NCI-H146 (cell line): ENCODE measurements at regions not wholly inside any gene's neighbourhood (a gene's known extent, or its start where the extent isn't known, plus 50 kb on each side); places are given as distances from the start of the nearest gene placed in this dataset.

Source experiments
- DNase-seq: peaks from one replicate; lab custom pipeline; 2025; lab: John Stamatoyannopoulos, UW

DNA sequence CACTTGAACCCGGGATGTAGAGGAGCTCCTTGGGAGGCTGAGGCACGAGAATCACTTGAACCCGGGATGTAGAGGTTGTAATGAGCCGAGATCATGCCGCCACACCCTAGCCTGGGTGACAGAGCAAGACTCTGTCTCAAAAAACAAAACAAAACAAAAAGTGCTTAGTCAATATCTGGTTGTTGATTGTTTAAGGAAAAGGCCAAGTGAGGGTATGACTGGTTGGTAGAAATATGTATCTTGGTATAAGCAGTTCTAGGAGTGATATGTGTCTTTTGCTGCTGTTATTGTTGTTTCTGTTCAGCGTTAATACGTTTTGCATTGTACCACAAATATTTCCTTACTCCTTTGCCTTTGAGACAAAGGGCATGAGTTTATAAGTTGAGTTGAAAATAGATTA, 210.7 kb upstream of the DMRT1 start:
- no peak for DNase-seq

DNA sequence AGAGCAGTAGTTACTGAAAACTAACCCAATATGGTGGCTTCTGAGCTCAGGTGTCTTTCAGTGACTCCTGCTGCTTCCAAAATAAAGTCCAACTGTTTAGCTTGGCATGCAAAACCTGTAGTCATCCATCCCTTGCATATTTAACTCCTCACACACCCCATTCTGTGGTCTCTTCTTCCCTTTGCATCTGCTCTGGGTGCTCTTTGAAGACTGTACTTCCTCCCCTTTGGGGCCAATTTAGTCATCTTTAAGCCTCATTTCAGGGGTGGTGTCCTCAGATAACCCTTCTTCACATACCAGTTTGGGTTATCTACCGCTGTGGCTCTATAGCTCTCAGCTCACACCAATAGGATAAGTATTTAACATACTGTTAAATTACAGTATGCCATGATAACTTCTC, 209.9 kb upstream of the DMRT1 start:
- DNase-seq = no peak

DNA sequence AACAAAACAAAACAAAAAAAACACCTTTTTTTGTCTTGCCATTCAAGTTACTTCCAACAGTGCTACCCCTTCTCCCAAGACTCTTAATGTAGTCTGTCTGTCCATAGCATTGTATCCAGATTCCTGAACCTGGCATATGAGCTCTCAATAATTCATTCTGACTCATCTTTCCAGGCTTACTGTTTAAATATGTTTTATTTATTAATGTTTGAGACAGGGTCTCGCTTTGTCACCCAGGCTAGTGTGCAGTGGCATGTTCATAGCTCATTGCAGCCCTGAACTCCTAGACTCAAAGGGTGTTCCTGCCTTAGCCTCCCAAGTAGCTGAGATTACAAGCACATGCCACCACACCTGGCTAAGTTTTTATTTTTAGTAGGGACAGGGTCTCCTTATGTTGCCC, 208.0 kb upstream of the DMRT1 start:
- DNase-seq = no peak

DNA sequence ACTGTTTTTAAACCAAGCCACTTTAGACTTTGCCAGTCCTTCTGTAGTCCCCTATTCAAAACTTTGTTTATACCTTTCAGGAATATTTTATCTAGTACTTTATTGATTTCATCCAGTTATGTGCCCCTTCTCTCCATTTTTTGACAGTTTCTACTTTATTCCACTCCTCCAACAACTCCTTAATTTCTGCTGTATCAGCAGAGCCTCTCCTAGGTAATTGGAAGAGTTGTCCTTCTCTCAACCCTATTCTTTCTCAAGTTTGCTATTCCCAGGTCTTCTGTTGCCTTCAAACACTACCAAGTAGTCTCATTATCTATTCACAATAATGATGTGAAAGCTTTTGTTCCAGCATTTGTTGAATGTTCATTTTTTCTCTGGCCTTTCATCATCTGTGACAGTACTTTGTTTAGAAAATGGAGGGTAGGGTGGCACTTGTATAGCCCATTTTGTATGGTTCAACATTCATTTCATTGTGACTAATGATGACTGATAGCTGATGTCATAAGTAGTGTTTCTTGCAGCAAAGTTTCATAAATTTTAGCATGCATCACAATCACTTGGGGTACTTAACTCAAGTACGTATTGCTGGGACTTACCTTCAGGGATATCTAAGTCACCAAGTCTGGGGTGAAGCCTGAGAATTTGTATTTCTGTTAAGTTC, 204.4 kb upstream of the DMRT1 start:
- DNase-seq = no peak

DNA sequence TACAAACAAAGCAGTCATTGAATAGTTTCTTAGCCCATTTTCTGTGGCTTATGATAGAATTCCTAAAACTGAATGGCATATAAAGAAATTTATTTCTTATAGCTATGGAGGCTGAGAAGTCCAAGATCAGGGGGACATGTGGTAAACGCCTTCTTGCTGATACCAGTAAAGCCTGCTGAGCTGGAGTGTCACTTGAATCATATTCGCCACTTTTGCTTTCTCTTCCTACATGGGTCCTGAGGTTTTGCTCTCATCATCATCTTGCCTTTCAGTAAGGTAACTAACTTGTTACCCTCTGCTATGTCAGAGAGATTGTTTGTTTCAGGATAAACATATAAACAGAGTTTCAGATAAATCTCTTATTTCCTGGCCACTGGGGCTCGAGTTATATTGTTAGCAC, 203.3 kb upstream of the DMRT1 start:
- DNase-seq = no peak

DNA sequence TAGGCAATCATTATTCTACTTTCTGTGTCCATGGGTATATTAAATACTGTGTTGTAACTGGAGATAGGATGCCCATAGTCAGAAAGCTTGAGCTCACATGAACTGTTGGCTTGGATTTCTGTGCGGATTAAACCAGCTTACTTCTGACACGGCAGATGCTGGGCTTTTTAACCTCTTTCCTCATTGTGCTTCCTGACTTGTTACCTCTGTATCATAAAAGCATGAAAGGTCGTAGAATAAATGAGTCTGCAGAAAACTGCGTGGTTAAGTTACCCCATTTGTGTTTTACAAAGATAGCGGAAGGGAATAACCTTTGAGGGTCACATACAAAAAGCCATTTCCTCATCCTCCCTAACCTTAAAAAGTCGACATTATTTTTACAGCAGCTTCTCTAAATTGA, 199.5 kb upstream of the DMRT1 start:
- DNase-seq = no peak

DNA sequence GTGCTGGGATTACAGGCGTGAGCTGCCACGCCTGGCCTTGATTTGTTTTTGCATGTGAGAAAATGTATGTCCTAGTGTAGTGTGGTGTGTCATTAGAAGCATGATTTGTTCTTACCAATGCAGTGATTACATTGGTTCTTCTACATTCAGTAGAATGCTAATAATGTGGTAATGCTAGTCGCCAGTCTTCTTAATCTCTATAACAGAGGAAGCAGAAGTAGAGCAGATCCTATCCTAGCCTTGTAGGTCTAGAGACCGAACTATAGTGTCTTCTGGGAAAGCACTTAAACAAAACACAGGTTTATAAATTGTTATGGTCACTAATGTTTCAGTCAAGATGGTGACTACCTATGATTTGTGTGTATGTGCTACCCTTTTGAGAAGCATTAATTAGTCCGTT, 197.5 kb upstream of the DMRT1 start:
- DNase-seq = no peak

DNA sequence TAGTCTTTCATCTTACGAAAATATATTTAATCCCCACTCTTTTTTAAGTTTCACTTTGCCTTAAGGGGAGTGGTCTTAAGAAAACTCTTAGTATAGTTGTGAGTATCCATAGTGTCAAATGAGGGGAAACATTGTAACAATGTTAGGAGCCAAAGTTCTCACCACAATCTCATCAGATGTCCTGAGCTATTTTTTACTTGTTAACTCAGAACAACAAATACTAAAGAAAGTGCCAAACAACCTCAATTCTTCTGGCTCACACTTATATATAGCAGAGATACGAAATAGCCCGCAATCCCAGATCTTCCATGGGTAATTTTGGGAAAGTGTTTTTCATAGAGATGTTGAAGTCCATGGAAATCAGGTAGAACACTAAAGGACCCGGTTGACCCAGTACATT, 194.0 kb upstream of the DMRT1 start:
- DNase-seq = no peak

DNA sequence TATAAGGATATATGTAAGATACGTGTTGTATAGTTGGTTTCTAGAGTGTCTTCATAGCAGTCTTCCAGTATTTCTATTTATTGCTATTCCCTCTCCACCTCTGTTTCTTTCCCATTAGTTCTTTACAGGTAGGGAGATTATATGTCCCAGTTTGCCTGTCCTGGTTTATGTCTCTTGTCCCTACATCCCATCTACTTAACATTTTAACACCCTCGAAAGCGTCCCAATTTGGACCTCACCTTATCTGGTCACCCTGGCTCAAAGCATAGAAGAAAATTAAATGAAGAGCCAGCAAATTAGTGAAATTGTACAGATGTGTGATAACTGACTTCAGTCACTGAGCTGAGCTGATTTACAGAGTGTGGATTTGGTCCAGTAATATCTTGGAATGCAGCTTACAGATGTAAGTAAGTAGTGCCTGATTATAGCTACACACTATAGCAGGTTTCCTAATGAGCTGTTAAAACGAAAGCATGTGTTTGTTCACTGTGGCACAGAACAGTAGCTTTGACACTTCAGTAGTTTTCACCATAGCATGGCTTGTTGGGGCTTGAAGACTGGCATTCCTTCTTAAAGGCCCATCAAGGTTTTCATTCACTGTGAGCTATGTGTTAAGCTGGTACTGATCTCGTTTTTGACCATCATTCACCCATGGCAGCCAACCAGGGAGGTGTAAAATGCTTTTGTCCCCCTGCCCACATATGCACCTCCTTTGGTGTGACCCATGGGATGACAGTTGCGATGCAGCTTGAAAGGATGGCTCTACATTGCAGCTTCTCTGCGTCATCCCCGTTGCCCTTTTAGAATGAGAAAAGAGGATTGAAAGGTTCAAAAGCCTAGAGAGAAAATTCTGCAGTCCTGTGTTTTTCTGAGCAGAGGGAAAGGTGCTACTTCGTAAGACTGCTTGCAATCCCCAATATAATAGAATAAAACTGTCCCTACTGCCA, 192.1 kb upstream of the DMRT1 start:
- no peak for DNase-seq

DNA sequence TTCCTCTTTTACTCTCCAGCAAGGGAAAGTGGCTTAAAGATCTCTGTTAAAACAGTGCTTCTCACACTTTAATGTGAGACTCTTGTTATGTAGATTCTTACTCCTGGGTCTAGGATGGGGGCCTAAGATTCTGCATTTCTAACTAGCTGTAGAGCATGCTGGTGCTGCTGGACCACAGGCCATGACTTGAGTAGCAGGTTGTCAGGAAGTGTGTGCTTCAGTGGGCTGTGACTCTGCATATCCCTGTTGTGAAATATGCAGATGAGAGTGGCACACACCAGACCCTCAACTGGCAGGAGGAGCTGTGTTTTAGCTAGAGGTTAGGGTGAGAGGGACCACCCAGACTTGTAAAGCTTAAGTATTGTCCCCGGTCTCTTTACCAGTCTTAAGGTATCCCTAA, 191.1 kb upstream of the DMRT1 start:
- no peak for DNase-seq

DNA sequence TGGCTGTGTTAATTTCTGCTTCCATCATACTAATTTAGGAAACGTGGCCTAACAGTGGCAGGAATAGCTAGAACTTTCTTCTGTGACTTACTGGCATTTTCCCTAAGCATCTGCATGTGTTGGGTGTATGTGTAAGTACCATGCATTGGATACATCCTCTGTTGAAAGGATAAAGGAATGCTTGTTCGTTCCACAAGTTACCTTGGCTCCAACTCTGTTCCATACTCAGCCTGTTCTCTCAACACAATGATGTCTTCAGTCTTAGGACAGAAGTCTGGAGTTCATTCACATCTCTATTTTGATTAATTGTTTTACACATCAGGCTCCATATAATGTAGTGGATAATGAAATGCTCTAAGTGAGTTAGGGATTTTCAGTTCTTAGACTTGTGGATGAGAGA, 190.1 kb upstream of the DMRT1 start:
- no peak for DNase-seq

DNA sequence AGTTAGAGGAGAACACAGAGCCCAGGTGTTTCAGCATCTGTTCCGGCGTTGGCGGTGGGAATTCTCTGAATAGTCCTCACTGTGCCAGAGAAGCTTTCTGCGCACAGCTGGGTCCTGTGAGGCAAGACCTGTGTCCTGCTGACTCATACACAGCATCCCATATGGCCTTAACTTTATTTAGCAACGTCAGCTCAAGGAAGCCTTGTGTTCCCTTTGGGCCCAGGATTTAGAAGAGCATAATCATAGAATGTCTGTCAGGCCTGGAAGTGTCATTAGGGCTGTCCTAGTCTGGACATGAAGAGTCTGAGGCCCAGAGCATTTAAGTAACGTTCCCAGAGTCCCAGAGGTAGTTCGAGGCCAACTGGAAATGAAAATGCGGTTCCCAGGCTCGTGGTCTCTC, 188.6 kb upstream of the DMRT1 start:
- no peak for DNase-seq

DNA sequence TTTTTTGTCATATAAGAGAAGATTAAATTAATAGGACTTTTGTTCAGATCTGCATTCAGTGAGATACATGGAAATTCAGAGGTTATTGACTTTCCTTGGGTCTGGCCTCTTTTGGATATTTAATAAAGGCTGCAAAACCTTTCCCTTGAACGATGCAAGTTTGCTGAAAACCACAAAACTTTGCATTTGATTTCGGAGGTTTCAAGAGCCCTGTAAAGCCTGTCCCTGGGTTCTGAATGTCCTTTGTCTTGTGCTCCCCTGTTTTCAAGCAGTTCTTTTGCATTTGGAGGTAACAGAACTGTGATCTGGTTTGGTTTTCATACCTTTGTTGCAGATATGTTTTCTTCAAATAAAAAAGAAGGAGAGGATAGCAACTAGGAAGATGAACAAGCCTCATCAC, 188.1 kb upstream of the DMRT1 start:
- no peak for DNase-seq

DNA sequence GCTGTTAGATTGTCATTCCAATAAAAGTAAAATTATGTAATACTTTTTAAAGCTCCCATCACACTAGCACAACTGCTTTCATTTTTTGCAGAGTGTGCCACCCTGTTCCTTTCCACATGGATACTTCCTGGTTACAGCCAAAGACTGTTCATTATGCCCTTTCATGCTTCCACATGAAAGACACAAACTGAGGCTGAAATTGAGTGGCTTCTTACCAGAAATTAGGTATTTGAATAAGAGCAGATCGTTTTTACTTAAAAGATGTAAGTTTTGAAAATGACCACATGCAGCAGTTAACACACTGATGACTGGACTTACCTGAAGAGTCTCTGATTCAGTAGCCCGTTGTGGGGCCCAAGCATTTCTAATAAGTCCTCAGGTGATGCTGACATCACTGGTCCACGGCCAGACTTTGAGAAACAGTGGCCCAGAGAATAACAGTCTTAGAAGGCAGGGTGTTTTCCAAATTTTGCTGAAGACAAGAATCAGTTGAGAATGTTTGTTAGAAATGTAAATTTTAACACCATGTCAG, 187.6 kb upstream of the DMRT1 start:
- no peak for DNase-seq

DNA sequence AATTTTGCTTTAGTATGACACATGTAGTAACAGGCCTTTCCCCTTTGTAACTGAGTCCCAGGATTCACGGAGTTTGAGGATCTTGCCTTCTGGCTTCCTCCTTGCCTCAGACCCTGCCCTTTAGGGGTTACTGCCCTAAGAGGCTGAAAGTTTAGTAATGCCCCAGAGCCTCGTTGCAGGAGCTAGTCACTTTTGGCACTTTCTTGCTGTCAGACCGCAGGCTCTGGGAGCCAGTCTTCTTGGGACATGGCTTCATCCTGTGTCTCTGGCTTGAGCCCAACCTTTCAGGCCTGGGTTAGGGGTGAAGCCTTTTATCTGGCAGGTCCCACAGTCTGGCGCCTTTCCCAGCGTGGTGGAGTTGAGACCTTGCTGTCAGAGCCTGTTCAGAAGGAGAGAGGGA, 185.6 kb upstream of the DMRT1 start:
- DNase-seq = no peak

DNA sequence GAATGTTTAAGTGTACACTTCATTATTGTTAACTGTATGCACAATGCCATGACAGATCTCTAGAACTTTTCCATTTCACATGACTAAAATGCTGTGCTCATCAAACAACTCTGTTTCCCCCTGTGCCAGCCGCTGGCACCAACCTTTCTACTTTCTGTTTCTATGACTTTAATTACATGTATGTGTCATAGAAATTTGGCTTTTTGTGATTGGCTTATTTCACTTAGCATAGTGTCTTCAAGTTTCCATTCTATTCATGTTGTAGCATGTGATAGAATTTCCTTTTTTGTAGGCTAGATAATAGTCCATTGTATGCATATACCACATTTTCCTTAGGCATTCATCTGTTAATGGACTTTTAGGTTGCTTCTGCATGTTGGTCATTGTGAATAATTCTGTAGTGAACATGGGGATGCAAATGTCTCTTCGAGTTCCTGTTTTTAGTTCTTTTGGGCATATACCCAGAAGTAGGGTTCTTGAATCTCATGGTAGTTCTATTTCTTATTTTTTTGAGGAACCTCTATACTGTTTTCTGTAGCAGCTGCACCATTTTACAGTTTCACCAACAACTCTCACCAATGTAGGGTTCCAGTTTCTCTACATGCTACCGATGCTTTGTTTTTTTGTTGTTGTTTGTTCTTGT, 184.4 kb upstream of the DMRT1 start:
- no peak for DNase-seq

DNA sequence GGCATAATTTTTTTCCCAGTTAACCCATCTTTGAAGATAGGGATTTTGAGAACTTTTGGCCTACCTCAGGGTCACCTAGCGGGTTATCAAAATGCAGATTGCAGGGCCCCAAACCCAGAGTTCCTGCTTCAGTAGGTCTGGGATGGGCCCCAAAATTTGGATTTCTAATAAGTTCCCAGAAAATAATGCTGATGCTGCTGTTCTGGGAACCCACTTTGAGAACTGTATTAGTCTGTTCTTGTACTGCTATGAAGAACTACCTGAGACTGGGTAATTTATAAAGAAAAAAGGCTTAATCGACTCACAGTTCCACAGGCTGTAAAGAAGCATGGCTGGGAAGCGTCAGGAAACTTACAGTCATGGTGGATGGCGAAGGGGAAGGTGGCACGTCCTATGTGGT, 182.2 kb upstream of the DMRT1 start:
- no peak for DNase-seq

DNA sequence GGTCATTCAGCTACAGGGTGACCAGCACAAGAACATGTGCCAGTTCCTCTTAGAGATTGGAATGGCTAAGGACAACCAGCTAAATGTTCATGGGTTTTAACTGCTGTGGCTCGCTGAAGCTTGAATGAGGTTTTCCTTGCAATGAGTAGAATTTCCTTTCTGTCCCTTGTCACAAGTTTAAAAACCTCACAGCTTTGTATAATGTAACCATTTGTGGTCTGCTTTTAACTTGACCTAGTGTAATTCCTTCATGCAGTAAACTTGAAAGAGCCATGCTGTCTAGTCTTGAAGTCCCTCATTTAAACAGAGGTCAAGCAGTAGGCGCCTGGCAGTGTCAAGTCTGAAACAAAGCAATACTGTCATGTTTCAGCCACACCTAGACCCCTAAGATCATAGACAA, 181.3 kb upstream of the DMRT1 start:
- no peak for DNase-seq

DNA sequence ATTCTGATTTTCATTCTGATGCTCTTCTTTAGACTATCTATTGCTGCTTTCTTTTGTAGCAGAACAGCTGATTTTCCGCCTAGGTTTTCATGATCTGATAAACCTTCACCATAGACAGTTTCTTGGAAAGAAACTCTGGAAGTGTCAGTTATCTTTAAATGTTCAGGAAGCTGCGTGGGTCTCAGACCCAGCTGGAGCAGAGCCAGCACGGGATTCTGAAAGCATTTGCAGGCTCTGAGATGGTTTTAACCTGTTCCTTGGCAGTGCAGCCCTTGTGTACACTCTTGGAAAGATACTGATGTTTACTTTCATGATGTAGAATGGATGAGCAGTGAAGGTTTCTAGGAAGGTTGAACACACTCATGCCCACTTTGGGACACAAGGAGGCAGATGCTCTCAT, 178.0 kb upstream of the DMRT1 start:
- no peak for DNase-seq

DNA sequence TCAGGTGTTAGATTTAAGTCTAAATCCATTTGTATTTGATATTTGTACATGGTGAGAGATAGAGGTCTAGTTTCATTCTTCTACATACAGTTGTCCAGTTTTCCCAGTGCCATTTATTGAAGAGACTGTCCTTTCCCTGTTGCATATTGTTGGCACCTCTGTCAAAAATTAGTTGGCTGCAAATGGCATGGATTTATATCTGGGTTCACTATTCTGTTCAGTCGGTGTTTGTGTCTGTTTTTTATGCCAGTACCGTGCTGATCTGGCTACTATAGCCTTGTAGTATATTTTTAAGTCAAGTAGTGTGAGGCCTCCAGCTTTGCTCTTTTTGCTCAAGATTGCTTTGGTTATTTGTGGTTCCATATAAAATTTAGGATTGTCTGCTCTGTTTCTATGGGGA, 176.2 kb upstream of the DMRT1 start:
- DNase-seq = no peak

DNA sequence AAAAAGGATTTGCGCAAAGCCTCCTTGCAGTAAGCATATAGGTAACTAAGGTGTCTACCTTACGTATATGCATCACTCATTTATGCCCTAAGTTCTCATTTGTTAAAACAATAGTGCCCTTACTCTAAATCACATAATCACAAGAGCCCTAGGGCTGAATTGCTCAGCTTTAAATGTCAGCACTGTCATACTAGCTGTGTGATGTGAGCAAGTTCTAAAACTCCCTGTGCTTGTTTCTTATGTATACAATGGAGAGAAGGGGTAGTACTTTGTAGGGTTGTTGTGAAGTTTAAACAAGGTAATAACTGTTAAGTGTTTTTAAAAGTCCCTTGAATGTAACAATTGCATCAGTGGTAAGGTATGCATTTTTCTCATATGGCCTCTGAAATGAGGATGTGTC, 169.5 kb upstream of the DMRT1 start:
- DNase-seq = no peak

DNA sequence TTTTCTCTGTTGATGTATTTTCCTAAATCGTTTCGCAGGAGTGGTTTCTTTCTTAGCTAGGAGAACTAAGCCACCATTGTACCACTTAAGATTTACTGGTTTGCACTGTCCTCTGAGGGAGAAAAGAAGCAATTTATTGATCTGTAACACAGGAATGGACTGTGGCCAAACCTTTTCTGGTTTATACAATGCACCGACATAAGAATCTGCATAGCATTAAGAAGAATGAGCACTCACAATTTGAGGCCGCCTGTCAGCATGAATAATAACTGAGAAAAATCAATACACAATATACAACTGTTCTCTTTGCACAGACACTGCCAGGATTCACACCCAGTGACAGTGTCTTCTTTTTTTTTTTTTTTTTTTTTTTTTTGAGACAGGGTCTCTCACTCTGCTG, 168.6 kb upstream of the DMRT1 start:
- no peak for DNase-seq
